OCI-LY7 (cell line): ENCODE measurements at regions not wholly inside any gene's neighbourhood (a gene's known extent, or its start where the extent isn't known, plus 50 kb on each side); places are given as distances from the start of the nearest gene placed in this dataset.

Source experiments
- BruUV-seq: library from RNA; stranded (reverse); fragments of 400-500 nt; replicated peaks from 2 replicates; lab custom pipeline; 2021; lab: Mats Ljungman, UMichigan
- CTCF ChIA-PET: fragments of 300-600 bp; sonication (Branson Sonifier 250); formaldehyde crosslinking; loops from one replicate; lab custom pipeline; 2022; ENCODE audit warnings: antibody characterized with exemption; ENCODE audit not compliant: unreplicated experiment; lab: Charles Lee
- POLR2A ChIA-PET: fragments of 300-600 bp; sonication (Branson Sonifier 250); formaldehyde crosslinking; loops from one replicate; lab custom pipeline; 2022; ENCODE audit warnings: antibody characterized with exemption; lab: Charles Lee
- DNase-seq: peaks from one replicate; pipeline ENCODE4 v3.0.0-alpha.2; 2015; ENCODE audit warnings: low spot score
- H2AFZ ChIP-seq: fragments of 200-600 bp; sonication (generic), shearing (Covaris generic); 2 replicates; pipeline ENCODE4 v1.6.1; 2014; ENCODE audit warnings: mild to moderate bottlenecking, antibody characterized with exemption, low read length, moderate library complexity
- H3K27ac ChIP-seq: fragments of 200-600 bp; sonication (generic); 2 replicates; pipeline ENCODE4 v1.5.1; 2014; ENCODE audit warnings: mixed run types, low read depth, mild to moderate bottlenecking, moderate library complexity, low read length, inconsistent platforms; ENCODE audit not compliant: poor library complexity, severe bottlenecking
- H3K36me3 ChIP-seq: fragments of 200-600 bp; sonication (generic); 2 replicates; pipeline ENCODE4 v1.6.1; 2014; ENCODE audit warnings: mild to moderate bottlenecking, antibody characterized with exemption, low read length, moderate library complexity, mixed read lengths; ENCODE audit not compliant: insufficient read depth
- H3K4me1 ChIP-seq: fragments of 200-600 bp; sonication (generic); 2 replicates; pipeline ENCODE4 v1.5.1; 2014; ENCODE audit warnings: mild to moderate bottlenecking, low read length; ENCODE audit not compliant: insufficient read depth, poor library complexity, severe bottlenecking
- H3K4me2 ChIP-seq: fragments of 200-600 bp; sonication (generic); 2 replicates; pipeline ENCODE4 v1.6.1; 2014; ENCODE audit warnings: mild to moderate bottlenecking, low read length
- H3K4me3 ChIP-seq: fragments of 200-600 bp; sonication (generic); 2 replicates; pipeline ENCODE4 v1.5.1; 2014; ENCODE audit warnings: mild to moderate bottlenecking, low read depth, low read length; ENCODE audit not compliant: poor library complexity, severe bottlenecking
- H3K79me2 ChIP-seq: fragments of 200-600 bp; sonication (generic); 2 replicates; pipeline ENCODE4 v1.6.1; 2016; ENCODE audit warnings: low read depth, mild to moderate bottlenecking, low read length, moderate library complexity, mixed read lengths; ENCODE audit not compliant: insufficient read depth
- H3K9me2 ChIP-seq: fragments of 200-600 bp; sonication (generic); 2 replicates; pipeline ENCODE4 v1.6.1; 2016; ENCODE audit warnings: mild to moderate bottlenecking, low read length, mixed read lengths; ENCODE audit not compliant: insufficient read depth
- H3K9me3 ChIP-seq: fragments of 200-600 bp; sonication (generic); 2 replicates; pipeline ENCODE4 v1.6.1; 2014; ENCODE audit warnings: mild to moderate bottlenecking, mixed run types, low read length, mixed read lengths
- H4K20me1 ChIP-seq: fragments of 200-600 bp; sonication (generic); 2 replicates; pipeline ENCODE4 v1.6.1; 2014; ENCODE audit warnings: mild to moderate bottlenecking, antibody characterized with exemption, low read length, moderate library complexity, mixed read lengths; ENCODE audit not compliant: insufficient read depth
- EZH2phosphoT487 ChIP-seq: fragments of 200-600 bp; sonication (generic); IDR thresholded peaks from 2 replicates; pipeline ENCODE4 v1.6.1; 2018; ENCODE audit warnings: low read depth, borderline replicate concordance, mild to moderate bottlenecking, mixed run types, antibody characterized with exemption, low read length, moderate library complexity, mixed read lengths
- intact Hi-C: fragments of 100-400 bp; cut with micrococcal nuclease; formaldehyde crosslinking; loops from one replicate; pipeline ENCODE4 v1.10.0; 2022; ENCODE audit not compliant: unreplicated experiment
- TF ChIP-seq, protein P1 (sequence below): fragments of 200-600 bp; sonication (generic); conservative IDR thresholded peaks from 2 replicates; pipeline ENCODE4 v1.5.1; 2014; ENCODE audit warnings: mild to moderate bottlenecking, antibody characterized with exemption, low read length, moderate library complexity, mixed read lengths

DNA sequence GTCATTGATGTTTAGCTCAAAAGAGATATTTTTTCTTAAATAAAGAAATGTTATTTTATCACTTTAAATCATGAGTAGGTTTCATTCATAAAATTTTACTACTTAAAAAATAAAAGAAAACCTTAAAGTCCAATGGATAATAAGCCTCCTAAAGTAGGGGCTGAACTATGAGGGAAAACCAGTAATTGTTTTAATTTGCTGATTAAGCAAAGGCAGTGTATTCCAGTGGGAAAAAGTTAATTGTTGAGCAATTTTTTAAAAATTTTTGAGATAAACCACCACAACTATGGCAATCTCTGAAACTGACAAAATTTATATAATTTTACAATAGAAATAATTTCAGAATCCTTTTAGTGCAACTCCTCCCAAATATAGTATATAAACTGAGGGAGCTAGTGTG lies 195.0 kb downstream of the FBXO4 start:
- Histone ChIP-seq H3K36me3 (no peaks in the 10 kb centered on the region), H3K4me3 (no peak overlapping the region), H3K9me2 (no peaks in the 10 kb centered on the region), H4K20me1 (no peaks in the 10 kb centered on the region), H3K27ac (no peak overlapping the region), H2AFZ (no peak overlapping the region), H3K9me3 (no peaks in the 10 kb centered on the region), H3K79me2 (no peaks in the 10 kb centered on the region), H3K4me2 (no peak overlapping the region), H3K4me1 (no peaks in the 10 kb centered on the region)
- TF ChIP-seq, protein P1, sequence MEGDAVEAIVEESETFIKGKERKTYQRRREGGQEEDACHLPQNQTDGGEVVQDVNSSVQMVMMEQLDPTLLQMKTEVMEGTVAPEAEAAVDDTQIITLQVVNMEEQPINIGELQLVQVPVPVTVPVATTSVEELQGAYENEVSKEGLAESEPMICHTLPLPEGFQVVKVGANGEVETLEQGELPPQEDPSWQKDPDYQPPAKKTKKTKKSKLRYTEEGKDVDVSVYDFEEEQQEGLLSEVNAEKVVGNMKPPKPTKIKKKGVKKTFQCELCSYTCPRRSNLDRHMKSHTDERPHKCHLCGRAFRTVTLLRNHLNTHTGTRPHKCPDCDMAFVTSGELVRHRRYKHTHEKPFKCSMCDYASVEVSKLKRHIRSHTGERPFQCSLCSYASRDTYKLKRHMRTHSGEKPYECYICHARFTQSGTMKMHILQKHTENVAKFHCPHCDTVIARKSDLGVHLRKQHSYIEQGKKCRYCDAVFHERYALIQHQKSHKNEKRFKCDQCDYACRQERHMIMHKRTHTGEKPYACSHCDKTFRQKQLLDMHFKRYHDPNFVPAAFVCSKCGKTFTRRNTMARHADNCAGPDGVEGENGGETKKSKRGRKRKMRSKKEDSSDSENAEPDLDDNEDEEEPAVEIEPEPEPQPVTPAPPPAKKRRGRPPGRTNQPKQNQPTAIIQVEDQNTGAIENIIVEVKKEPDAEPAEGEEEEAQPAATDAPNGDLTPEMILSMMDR, result no peak
- TF ChIP-seq EZH2phosphoT487, result no peak
- BruUV-seq, result no TSS peak
- ChIA-PET POLR2A (interaction anchor here (1.1 kb wide), 1 partner anchor 9 kb away, joined by 3 read pairs; no protein-coding TSS in a partner anchor), CTCF (no interaction called here)
- DNase-seq, result no peak
- intact Hi-C loops, result no loop called here

DNA sequence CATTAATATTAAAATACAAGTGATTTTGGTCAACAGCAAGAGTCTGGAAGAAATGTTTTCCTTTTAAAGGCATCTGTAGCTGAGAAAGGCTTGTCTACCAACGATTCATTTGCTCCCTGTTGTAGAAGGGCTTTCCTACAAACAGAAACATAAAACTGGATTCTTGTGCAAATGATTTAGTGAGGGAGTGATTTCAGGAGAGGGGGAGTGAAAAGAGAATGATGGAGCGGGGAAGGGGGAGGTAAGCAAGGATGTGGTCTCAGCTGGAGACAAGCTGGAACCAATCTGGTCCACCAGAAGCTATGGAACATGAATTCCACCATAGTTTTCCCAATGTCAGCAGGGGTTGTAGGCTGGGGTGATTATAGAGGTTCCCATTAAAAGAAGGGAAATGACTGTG lies 196.3 kb downstream of the FBXO4 start:
- no peaks in the 10 kb centered on the region for H3K4me1 ChIP-seq
- H3K4me2 ChIP-seq, result no peak overlapping the region
- DNase-seq, result no peak
- H4K20me1 ChIP-seq, result no peaks in the 10 kb centered on the region
- ChIA-PET POLR2A (interaction anchor here (0.7 kb wide), 1 partner anchor 23 kb away, joined by 4 read pairs; no protein-coding TSS in a partner anchor), CTCF (no interaction called here)
- no peaks in the 10 kb centered on the region for H3K36me3 ChIP-seq
- H3K79me2 ChIP-seq, result no peaks in the 10 kb centered on the region
- no peaks in the 10 kb centered on the region for H3K9me2 ChIP-seq
- TF ChIP-seq, protein P1, result no peak
- TF ChIP-seq EZH2phosphoT487, result no peak
- H3K27ac ChIP-seq, result no peak overlapping the region
- H3K9me3 ChIP-seq, result no peaks in the 10 kb centered on the region
- intact Hi-C loops, result no loop called here
- no peak overlapping the region for H3K4me3 ChIP-seq
- BruUV-seq, result no TSS peak
- H2AFZ ChIP-seq, result no peak overlapping the region

DNA sequence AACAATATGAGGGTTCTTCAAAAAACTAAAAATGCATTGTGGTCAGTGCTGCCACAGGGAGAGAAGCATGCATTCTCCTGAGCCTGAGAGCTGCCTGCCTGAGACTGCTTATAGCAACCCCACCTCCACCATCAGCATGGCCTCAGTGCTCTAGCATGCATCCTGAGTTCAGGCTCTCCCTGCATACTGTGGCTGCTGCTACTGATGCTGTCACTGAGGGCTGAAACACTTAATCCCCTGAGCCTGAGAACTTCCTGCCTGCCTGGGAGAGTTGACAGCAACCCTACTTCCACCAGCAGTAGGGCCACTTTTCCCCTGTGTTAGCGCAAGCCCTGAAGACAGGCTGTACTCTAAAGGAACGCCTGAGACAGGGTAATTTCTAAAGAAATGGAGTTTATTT lies 206.0 kb downstream of the FBXO4 start:
- H3K4me3 ChIP-seq, result no peak overlapping the region
- H3K4me1 ChIP-seq, result no peaks in the 10 kb centered on the region
- H3K9me2 ChIP-seq, result no peaks in the 10 kb centered on the region
- H4K20me1 ChIP-seq, result no peaks in the 10 kb centered on the region
- no peak overlapping the region for H3K4me2 ChIP-seq
- no peak overlapping the region for H3K27ac ChIP-seq
- H3K36me3 ChIP-seq, result no peaks in the 10 kb centered on the region
- no peak for DNase-seq
- no peaks in the 10 kb centered on the region for H3K79me2 ChIP-seq
- H3K9me3 ChIP-seq, result no peaks in the 10 kb centered on the region
- no TSS peak for BruUV-seq
- intact Hi-C loops, result no loop called here
- H2AFZ ChIP-seq, result no peak overlapping the region
- ChIA-PET CTCF (no interaction called here), POLR2A (no interaction called here)
- TF ChIP-seq EZH2phosphoT487, result no peak
- TF ChIP-seq, protein P1, result no peak
